Endothelial cell of umbilical vein (primary cell): ENCODE measurements at regions not wholly inside any gene's neighbourhood (a gene's known extent, or its start where the extent isn't known, plus 50 kb on each side); places are given as distances from the start of the nearest gene placed in this dataset.

ENCODE experiments used
- BruUV-seq: library from RNA; stranded (reverse); fragments of 400-500 nt; replicated peaks from 2 replicates; lab custom pipeline; 2021; lab: Mats Ljungman, UMichigan
- CTCF ChIA-PET: fragments of 300-600, 350-600 bp; sonication (Branson Sonifier 250); formaldehyde crosslinking; loops from one replicate; lab custom pipeline; 2021; ENCODE audit warnings: antibody characterized with exemption, inconsistent platforms; lab: Charles Lee
- POLR2A ChIA-PET: fragments of 300-600, 350-600 bp; sonication (Branson Sonifier 250); formaldehyde crosslinking; loops from one replicate; lab custom pipeline; 2021; ENCODE audit warnings: antibody characterized with exemption, inconsistent platforms; lab: Charles Lee
- DNase-seq: peaks from one replicate; pipeline ENCODE4 v3.0.0-alpha.2; 2011; ENCODE audit warnings: low read depth, low spot score
- FAIRE-seq: peaks from 2 replicates; lab custom pipeline; 2011; peaks lifted over from hg19 to GRCh38; lab: Jason Lieb, UNC
- H2AFZ ChIP-seq: 2 replicates; pipeline ENCODE4 v1.6.0; 2012; ENCODE audit warnings: low read depth, low read length, control low read depth, inconsistent platforms
- H3K27ac ChIP-seq: 2 replicates; pipeline ENCODE4 v1.5.1; 2011; ENCODE audit warnings: low read depth, mild to moderate bottlenecking, control low read depth, low read length, moderate library complexity; ENCODE audit not compliant: insufficient read depth
- H3K27me3 ChIP-seq, 2 experiments: 2 replicates each; pipeline versions ENCODE4 v1.6.0 to v1.6.1; 2011; ENCODE audit warnings: low read length in 2 of 2, mixed read lengths in 1 of 2; ENCODE audit not compliant: control insufficient read depth in 2 of 2, insufficient read depth in 2 of 2
- H3K36me3 ChIP-seq, 2 experiments: 2 replicates in 1 of 2; 3 replicates in 1 of 2; pipeline ENCODE4 v1.5.1; 2011; ENCODE audit warnings: low read length in 2 of 2, mild to moderate bottlenecking in 1 of 2, moderate library complexity in 1 of 2; ENCODE audit not compliant: control insufficient read depth in 2 of 2, insufficient read depth in 2 of 2; ENCODE audit errors: extremely low read depth in 1 of 2
- H3K4me1 ChIP-seq: 3 replicates; pipeline ENCODE4 v1.5.1; 2011; ENCODE audit warnings: mild to moderate bottlenecking, low read length; ENCODE audit not compliant: control insufficient read depth, insufficient read depth; ENCODE audit errors: extremely low read depth
- H3K4me2 ChIP-seq: 2 replicates; pipeline ENCODE4 v1.6.1; 2011; ENCODE audit warnings: low read length, control low read depth, mixed read lengths; ENCODE audit not compliant: insufficient read depth
- H3K4me3 ChIP-seq, 3 experiments: fragments of 200-600 bp in 1 of 3; sonication (generic), shearing (Covaris generic) in 1 of 3; replicated peaks in 1 of 3; 2 replicates each; pipeline ENCODE4 v1.5.1; 2011 to 2016; ENCODE audit warnings: control low read depth in 3 of 3, low read length in 3 of 3, mild to moderate bottlenecking in 2 of 3, inconsistent platforms in 1 of 3, low read depth in 1 of 3, moderate library complexity in 1 of 3; ENCODE audit not compliant: insufficient read depth in 1 of 3
- H3K79me2 ChIP-seq: 2 replicates; pipeline ENCODE4 v1.6.0; 2012; ENCODE audit warnings: low read length, inconsistent platforms; ENCODE audit not compliant: control insufficient read depth, insufficient read depth
- H3K9ac ChIP-seq: replicated peaks from 2 replicates; pipeline ENCODE3; 2011; ENCODE audit warnings: low read length, control low read depth; ENCODE audit not compliant: insufficient read depth; ENCODE audit errors: extremely low read depth
- H3K9me1 ChIP-seq: replicated peaks from 3 replicates; pipeline ENCODE4 v1.6.0; 2011; ENCODE audit warnings: mild to moderate bottlenecking, low read length; ENCODE audit not compliant: control insufficient read depth, insufficient read depth; ENCODE audit errors: extremely low read depth
- H3K9me3 ChIP-seq: replicated peaks from 2 replicates; pipeline ENCODE4 v1.5.1; 2012; ENCODE audit warnings: low read length, inconsistent platforms; ENCODE audit not compliant: control insufficient read depth, insufficient read depth
- H4K20me1 ChIP-seq: replicated peaks from 2 replicates; pipeline ENCODE3; 2011; ENCODE audit warnings: mild to moderate bottlenecking, low read length; ENCODE audit not compliant: control insufficient read depth, insufficient read depth; ENCODE audit errors: extremely low read depth
- EZH2 ChIP-seq: IDR thresholded peaks from 2 replicates; pipeline ENCODE4 v1.6.1; 2012; ENCODE audit warnings: borderline replicate concordance, low read depth, mild to moderate bottlenecking, moderate library complexity, low read length, inconsistent platforms; ENCODE audit not compliant: severe bottlenecking
- FOS ChIP-seq: IDR thresholded peaks from 2 replicates; pipeline ENCODE4 v1.6.1; 2011; ENCODE audit warnings: mild to moderate bottlenecking, low read length, moderate library complexity, borderline replicate concordance; ENCODE audit not compliant: insufficient read depth
- GATA2 ChIP-seq: IDR thresholded peaks from 2 replicates; pipeline ENCODE4 v1.7.0; 2011; ENCODE audit warnings: low read depth, mild to moderate bottlenecking, moderate library complexity, mixed read lengths, low read length; ENCODE audit not compliant: insufficient read length, insufficient read depth
- JUN ChIP-seq: IDR thresholded peaks from 2 replicates; pipeline ENCODE4 v1.6.1; 2011; ENCODE audit warnings: borderline replicate concordance, low read depth; ENCODE audit not compliant: insufficient read length, insufficient read depth
- MYC ChIP-seq: IDR thresholded peaks from one replicate; pipeline ENCODE4 v1.6.1; 2011; ENCODE audit warnings: mild to moderate bottlenecking, low read depth, low read length
- POLR2A ChIP-seq: IDR thresholded peaks from 2 replicates; pipeline ENCODE4 v1.6.1; 2012; ENCODE audit warnings: low read depth, mild to moderate bottlenecking, control low read depth, low read length
- POLR2AphosphoS5 ChIP-seq: IDR thresholded peaks from 2 replicates; pipeline ENCODE4 v1.6.1; 2012; ENCODE audit warnings: low read depth, mild to moderate bottlenecking, control low read depth, low read length, moderate library complexity; ENCODE audit not compliant: insufficient read depth
- dilution Hi-C: fragments of 300-500 bp; cut with MboI; formaldehyde crosslinking; loops from one replicate; pipeline ENCODE4 v1.15.0; 2019; ENCODE audit warnings: low sequenced_read_pairs; ENCODE audit not compliant: extremely low pct_ligation_motif_present
- intact Hi-C: fragments of 100-400 bp; cut with micrococcal nuclease; formaldehyde crosslinking; loops from one replicate; pipeline ENCODE4 v1.10.0; 2022
- TF ChIP-seq, protein P1 (sequence below), 2 donors: IDR thresholded peaks; 1 replicate in 1 of 2; 2 replicates in 1 of 2; pipeline ENCODE4 v1.5.1; 2011; ENCODE audit warnings: low read length in 2 of 2, mild to moderate bottlenecking in 2 of 2, moderate library complexity in 2 of 2, control low read depth in 1 of 2, inconsistent platforms in 1 of 2, low read depth in 1 of 2; ENCODE audit not compliant: insufficient read depth in 1 of 2; ENCODE audit errors: extremely low read depth in 1 of 2
- TF ChIP-seq, protein P2 (sequence below): IDR thresholded peaks from 2 replicates; pipeline ENCODE4 v1.6.1; 2011; ENCODE audit not compliant: insufficient read depth, insufficient read length

DNA sequence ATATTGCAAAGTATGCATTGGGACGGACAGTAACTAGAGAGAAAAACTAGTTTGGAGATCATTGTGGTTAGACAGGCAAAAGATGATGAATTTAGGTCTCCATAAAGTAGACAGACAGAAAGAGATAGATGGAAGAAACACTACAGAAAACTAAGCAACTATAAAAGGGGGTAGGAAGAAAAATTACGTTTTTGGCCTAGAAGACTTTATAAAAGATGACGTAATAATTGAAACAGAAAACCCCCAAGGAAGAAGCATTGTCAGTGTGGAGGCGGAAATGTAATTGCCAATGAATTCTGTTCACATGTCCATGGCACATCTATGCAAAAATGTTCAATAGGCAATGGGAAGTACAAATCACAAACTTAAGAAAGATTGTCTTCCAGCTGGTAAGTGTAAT is 1211.5 kb upstream of the ZEB2 start:
- POLR2A ChIA-PET = no interaction called here
- no peak for DNase-seq
- dilution Hi-C loops = no loop called here

More for the DNA sequence above, 1211.5 kb upstream of the ZEB2 start:
- Histone ChIP-seq H3K4me1 (no peaks in the 10 kb centered on the region), H2AFZ (no peak overlapping the region), H3K4me3 (no peak overlapping the region), H3K79me2 (no peaks in the 10 kb centered on the region), H3K9me3 (no peaks in the 10 kb centered on the region), H3K27ac (no peak overlapping the region), H3K9me1 (no peaks in the 10 kb centered on the region), H3K4me2 (no peak overlapping the region), H3K36me3 (no peaks in the 10 kb centered on the region), H4K20me1 (no peaks in the 10 kb centered on the region), H3K9ac (no peak overlapping the region), H3K27me3 (no peaks in the 10 kb centered on the region)
- intact Hi-C loops = no loop called here
- no peak for FAIRE-seq
- no TSS peak for BruUV-seq
- TF ChIP-seq JUN = no peak
- TF ChIP-seq, protein P1, sequence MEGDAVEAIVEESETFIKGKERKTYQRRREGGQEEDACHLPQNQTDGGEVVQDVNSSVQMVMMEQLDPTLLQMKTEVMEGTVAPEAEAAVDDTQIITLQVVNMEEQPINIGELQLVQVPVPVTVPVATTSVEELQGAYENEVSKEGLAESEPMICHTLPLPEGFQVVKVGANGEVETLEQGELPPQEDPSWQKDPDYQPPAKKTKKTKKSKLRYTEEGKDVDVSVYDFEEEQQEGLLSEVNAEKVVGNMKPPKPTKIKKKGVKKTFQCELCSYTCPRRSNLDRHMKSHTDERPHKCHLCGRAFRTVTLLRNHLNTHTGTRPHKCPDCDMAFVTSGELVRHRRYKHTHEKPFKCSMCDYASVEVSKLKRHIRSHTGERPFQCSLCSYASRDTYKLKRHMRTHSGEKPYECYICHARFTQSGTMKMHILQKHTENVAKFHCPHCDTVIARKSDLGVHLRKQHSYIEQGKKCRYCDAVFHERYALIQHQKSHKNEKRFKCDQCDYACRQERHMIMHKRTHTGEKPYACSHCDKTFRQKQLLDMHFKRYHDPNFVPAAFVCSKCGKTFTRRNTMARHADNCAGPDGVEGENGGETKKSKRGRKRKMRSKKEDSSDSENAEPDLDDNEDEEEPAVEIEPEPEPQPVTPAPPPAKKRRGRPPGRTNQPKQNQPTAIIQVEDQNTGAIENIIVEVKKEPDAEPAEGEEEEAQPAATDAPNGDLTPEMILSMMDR (IDR thresholded peaks at IDR 0.05; ENCODE audit: extremely low read depth in 1 of 2, insufficient read depth in 1 of 2, low read depth in 1 of 2, low read length in 2 of 2) = no peak
- no peak for TF ChIP-seq POLR2A
- TF ChIP-seq, protein P2, sequence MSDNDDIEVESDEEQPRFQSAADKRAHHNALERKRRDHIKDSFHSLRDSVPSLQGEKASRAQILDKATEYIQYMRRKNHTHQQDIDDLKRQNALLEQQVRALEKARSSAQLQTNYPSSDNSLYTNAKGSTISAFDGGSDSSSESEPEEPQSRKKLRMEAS = no peak
- TF ChIP-seq POLR2AphosphoS5 = no peak
- TF ChIP-seq FOS = no peak
- no peak for TF ChIP-seq GATA2
- no peak for TF ChIP-seq MYC
- TF ChIP-seq EZH2 = no peak
- CTCF ChIA-PET = interaction anchor here (1.0 kb wide), 1 partner anchor 21 kb away, joined by 4 read pairs; no protein-coding TSS in a partner anchor
